ENCODE measurements at regions not wholly inside any gene's neighbourhood (a gene's known extent, or its start where the extent isn't known, plus 50 kb on each side); places are given as distances from the start of the nearest gene placed in this dataset.

- TF ChIP-seq CTCF (IDR thresholded peaks at IDR 0.05; ENCODE audit: poor library complexity) = no peak
- TF ChIP-seq EZH2 (IDR thresholded peaks at IDR 0.05; ENCODE audit: borderline replicate concordance) = no peak
- TF ChIP-seq EZH2phosphoT487 (IDR thresholded peaks at IDR 0.05; ENCODE audit: low read depth, severe bottlenecking, unreplicated experiment) = no peak
Observed at GRCh38 chr14:56723418-56723817, 86.9 kb downstream of the OTX2 start.

Measured in hepatocyte (in vitro differentiated cells).